ENCODE measurements at regions not wholly inside any gene's neighbourhood (a gene's known extent, or its start where the extent isn't known, plus 50 kb on each side); places are given as distances from the start of the nearest gene placed in this dataset.

- no peak for TF ChIP-seq CTCF (IDR thresholded peaks at IDR 0.05)
- Histone ChIP-seq H3K27me3 (ENCODE audit: low read depth) (no peaks in the 10 kb centered on the region), H3K4me3 (no peak overlapping the region), H3K36me3 (no peaks in the 10 kb centered on the region), H3K27ac (no peak overlapping the region), H3K4me1 (no peaks in the 10 kb centered on the region), H3K9me3 (no peaks in the 10 kb centered on the region)
- intact Hi-C loops (cut with DNase I), result no loop called here
- no peak for ATAC-seq
- DNase-seq, result no peak
These were observed 1579.3 kb downstream of the C4orf33 start for GRCh38 chr4:130675266-130675665.

- H3K27ac ChIP-seq, result no peak overlapping the region
- no peak for ATAC-seq
- intact Hi-C loops (cut with DNase I), result no loop called here
These were observed 1593.2 kb downstream of the C4orf33 start for GRCh38 chr4:130689181-130689580.

GRCh38 chr4:130698251-130698650 is 1602.3 kb downstream of the C4orf33 start:
- Histone ChIP-seq H3K4me1 (no peaks in the 10 kb centered on the region), H3K4me3 (no peak overlapping the region), H3K27ac (no peak overlapping the region), H3K36me3 (no peaks in the 10 kb centered on the region), H3K9me3 (no peaks in the 10 kb centered on the region), H3K27me3 (ENCODE audit: low read depth) (no peaks in the 10 kb centered on the region)
- DNase-seq (no peak), ATAC-seq (no peak)
- no peak for TF ChIP-seq CTCF (IDR thresholded peaks at IDR 0.05)
- intact Hi-C loops (cut with DNase I), result no loop called here

More at GRCh38 chr4:130689181-130689580, 1593.2 kb downstream of the C4orf33 start:
- H3K27me3 ChIP-seq (ENCODE audit: low read depth), result no peaks in the 10 kb centered on the region
- no peaks in the 10 kb centered on the region for H3K9me3 ChIP-seq
- DNase-seq, result no peak
- H3K4me1 ChIP-seq, result no peaks in the 10 kb centered on the region
- no peaks in the 10 kb centered on the region for H3K36me3 ChIP-seq
- H3K4me3 ChIP-seq, result no peak overlapping the region
- TF ChIP-seq CTCF (IDR thresholded peaks at IDR 0.05), result no peak

GRCh38 chr4:130699004-130699403 is 1603.1 kb downstream of the C4orf33 start:
- no peaks in the 10 kb centered on the region for H3K36me3 ChIP-seq
- H3K4me3 ChIP-seq, result no peak overlapping the region
- no peaks in the 10 kb centered on the region for H3K27me3 ChIP-seq (ENCODE audit: low read depth)
- TF ChIP-seq CTCF (IDR thresholded peaks at IDR 0.05), result no peak
- H3K27ac ChIP-seq, result no peak overlapping the region
- intact Hi-C loops (cut with DNase I), result no loop called here
- DNase-seq, result no peak
- H3K9me3 ChIP-seq, result no peaks in the 10 kb centered on the region
- no peak for ATAC-seq
- no peaks in the 10 kb centered on the region for H3K4me1 ChIP-seq

- intact Hi-C loops (cut with DNase I), result no loop called here
- ATAC-seq (no peak), DNase-seq (no peak)
- Histone ChIP-seq H3K4me3 (no peak overlapping the region), H3K27ac (no peak overlapping the region), H3K27me3 (ENCODE audit: low read depth) (no peaks in the 10 kb centered on the region), H3K36me3 (no peaks in the 10 kb centered on the region), H3K9me3 (no peaks in the 10 kb centered on the region), H3K4me1 (no peaks in the 10 kb centered on the region)
- no peak for TF ChIP-seq CTCF (IDR thresholded peaks at IDR 0.05)
These were observed 1607.4 kb downstream of the C4orf33 start for GRCh38 chr4:130703211-130703935.

Measured in lower lobe of right lung (tissue), 2 donors.